SIG-M5 treated with dmso at 0.1 percent for 504 hours (cell line): ENCODE measurements at regions not wholly inside any gene's neighbourhood (a gene's known extent, or its start where the extent isn't known, plus 50 kb on each side); places are given as distances from the start of the nearest gene placed in this dataset.

Source experiments
- DNase-seq: peaks from one replicate; lab custom pipeline; 2025; ENCODE audit not compliant: unreplicated experiment; lab: John Stamatoyannopoulos, UW

DNA sequence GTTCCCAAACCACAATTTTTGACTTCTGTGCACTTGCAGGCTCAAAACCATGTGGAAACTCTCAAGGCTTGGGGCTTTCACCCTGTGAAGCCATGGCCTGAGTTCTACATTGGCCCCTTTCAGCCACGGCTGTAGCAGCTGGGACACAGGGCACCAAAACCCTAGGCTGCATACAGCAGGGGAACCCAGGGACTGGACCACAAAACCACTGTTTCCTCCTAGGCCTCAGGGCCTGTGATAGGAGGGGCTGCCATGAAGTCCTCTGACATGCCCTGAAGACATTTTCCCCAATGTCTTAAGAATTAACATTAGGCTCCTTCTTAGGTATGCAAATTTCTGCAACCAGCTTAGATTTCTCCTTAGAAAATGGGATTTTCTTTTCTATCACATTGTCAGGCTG lies 312.1 kb upstream of the TUSC1 start:
- no peak for DNase-seq

- no peak for DNase-seq
These were observed 297.4 kb upstream of the TUSC1 start for GRCh38 chr9:25975667-25976066.

DNA sequence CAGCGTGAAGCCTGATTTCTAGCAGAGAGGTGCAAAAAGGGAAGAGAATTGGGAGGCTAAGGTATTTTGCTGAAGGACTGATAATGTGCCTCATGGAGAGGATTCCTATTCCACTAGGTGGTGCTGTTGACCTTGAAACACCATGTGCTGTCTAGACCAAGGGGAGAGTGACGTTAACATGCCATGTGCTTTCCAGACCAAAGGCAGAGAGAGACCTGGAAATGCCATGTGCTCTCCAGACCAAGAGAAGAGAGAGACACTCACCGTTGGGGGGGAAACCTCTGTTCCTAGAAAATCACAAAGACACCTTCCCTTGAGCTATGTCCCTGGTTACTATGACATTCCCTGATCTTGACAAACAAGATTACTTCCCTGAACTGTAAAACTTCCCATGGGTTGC lies 286.0 kb upstream of the TUSC1 start:
- DNase-seq, result peak; percentile 28

DNA sequence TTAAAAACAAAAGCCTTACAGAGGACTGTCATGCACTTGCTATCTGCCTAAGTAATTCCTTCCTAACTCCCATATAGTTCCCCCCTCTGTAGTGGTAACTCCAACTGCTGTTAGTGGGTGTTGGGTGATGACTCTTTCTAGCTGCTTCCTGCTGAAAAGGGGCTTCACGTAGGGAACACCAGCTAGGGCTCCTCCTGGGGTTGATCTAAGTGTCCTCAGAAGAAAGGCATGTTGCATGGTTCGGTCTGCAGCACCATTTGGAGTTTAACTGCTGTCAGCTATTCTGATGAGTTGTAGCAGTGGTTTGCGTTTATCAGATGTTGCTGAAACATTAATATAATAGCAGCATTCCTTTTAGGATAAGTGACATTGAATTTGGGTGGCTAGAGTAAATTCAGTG lies 281.9 kb upstream of the TUSC1 start:
- DNase-seq, result no peak

DNA sequence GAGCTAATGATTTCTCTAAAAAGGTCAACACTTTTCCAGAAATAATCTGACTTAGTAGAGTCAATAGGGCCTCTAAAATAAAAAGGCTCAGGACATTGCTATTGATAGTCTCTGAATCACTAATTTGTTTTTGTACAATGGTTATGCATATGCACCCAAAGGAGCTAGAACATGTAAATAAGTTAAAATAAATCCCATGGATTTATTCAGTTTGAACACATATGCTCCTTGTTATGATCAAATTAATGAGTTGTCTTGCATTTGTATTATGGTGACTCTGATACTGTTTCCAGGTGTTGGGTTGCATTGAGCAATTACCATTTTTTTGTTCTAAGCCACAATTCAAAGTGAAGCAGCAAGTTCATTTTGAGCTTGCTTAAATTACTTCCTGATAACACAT lies 276.0 kb upstream of the TUSC1 start:
- no peak for DNase-seq

DNA sequence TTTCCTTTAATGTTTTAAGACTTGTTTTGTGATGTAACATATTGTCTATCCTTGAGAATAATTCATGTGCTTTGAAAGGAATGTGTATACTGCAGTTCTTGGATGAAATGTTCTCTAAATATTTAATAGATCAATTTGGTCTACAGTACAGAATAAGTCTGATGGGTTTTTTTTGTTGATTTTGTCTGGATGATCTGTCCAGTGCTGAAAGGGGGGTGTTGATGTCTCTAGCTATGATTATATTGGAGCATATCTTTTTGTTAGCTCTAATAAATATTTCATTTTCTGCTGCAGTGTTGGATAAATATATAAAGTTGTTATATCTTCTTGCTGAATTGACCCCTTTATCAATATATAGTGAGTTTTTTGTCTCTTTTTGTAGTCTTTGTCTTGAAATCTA lies 269.9 kb upstream of the TUSC1 start:
- DNase-seq, result no peak

GRCh38 chr9:25939126-25939525 lies 260.9 kb upstream of the TUSC1 start:
- DNase-seq, result no peak

DNA sequence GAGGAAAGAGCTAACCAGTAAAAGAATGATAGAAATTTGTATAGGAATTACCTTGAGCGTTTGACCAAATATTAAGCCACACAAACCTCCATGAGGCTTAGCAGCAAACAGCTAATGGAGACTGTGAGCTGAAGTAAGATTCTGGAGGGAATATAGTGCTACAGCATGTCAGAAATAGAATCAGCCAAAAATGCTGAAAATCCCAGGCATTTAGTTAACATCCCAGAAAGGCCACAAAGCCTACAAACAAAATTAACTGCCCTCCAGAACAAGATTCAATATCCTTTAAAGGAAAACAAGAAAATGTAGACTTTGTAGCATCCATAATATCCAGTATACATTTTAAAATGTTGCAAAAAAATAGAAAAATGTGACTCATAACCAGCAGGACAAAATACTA lies 257.8 kb upstream of the TUSC1 start:
- DNase-seq, result no peak

GRCh38 chr9:25935188-25935587 lies 256.9 kb upstream of the TUSC1 start:
- DNase-seq, result no peak

DNA sequence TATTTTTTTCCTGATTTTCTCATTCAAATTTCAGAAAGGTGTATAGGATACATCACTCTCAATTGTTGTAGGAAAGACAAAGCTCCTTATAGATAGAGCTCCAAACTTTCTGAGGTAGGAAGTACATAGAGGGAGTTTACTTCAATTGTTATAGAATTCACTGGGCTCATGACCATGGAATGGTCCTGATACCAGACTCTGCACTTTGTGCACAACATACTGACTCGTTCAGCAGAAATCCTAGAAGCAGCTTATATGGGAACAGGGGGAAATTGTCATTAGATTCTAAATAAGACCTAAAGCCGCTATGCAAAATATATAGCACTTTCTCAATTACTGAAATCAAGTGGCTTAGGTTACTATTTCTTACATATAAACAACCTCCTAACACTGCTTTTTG lies 240.5 kb upstream of the TUSC1 start:
- no peak for DNase-seq

- DNase-seq, result no peak
These were observed 239.6 kb upstream of the TUSC1 start for GRCh38 chr9:25917731-25918362.

DNA sequence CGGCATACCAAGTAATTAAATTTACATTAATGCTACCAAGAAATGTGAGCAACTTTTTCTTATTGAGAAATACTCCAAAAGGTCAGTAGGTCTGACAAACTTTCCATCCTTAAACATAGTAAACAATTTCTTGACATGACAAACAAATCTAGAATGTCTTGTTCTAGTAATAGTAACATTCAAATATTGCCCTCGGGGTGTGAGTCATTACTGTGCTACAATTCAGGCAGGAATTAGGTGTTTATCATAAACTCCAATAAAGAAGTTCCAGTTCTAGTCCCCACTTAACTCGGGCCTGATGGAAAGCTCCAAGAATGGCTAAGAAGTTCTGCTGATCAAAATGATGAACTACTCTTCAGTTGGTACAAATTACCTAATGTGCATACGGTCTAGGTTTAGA lies 235.6 kb upstream of the TUSC1 start:
- no peak for DNase-seq

DNA sequence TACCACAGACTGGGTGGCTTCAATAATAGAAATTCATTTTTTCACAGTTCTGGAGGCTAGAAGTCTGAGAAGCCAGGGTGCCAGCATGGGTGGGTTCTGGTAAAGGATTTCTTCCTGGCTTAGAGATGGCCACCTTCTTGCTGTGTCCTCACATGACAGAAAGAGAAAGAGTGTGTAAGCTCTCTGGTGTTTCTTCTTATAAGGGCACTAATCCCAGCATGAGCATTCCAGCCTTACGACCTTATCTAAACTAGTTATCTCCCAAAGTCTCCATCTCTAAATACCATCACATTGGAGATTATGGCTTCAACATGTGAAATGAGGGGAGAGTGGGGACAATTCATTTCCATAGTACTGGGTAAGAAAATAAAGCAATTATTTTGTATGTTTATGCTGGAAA lies 226.5 kb upstream of the TUSC1 start:
- no peak for DNase-seq

- DNase-seq, result no peak
These were observed 213.3 kb upstream of the TUSC1 start for GRCh38 chr9:25891527-25891926.

- no peak for DNase-seq
These were observed 211.4 kb upstream of the TUSC1 start for GRCh38 chr9:25889661-25890060.

- no peak for DNase-seq
These were observed 198.0 kb upstream of the TUSC1 start for GRCh38 chr9:25876248-25876647.

DNA sequence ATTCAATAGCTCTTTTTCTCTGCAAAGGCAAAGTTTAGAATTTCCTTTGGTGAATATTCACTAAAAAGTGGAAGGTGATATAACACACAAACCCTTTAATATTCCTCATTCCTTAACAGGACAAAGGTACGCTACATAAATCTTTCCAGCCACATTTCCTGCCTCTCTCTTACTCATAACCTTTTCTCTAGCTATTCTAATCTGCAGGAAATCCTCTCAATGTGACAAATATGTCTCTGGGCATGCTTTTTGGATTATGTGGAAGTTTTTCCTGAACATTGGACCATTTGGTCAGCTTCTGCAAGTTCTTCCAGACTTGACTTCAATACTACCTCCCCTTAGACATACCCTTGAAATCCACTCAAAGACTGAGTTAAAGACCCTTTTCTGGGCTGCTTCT lies 186.3 kb upstream of the TUSC1 start:
- DNase-seq, result no peak

DNA sequence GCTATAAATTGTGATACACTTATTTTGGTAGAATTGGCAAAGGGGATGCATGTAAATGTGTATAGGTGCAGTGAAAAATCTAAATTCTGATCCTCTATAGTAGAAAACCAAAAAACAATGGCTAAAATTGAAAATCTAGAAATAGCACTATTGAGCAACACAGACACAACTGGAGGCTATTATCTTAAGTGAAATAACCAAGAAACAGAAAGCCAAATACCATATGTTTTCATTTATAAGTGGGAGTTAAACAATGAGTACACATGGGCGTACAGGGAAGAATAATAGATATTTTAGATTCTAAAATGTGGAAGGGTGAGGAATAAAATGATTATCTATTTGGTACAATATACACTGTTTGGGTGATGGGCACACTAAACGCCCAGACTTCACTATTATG lies 183.2 kb upstream of the TUSC1 start:
- DNase-seq, result no peak

DNA sequence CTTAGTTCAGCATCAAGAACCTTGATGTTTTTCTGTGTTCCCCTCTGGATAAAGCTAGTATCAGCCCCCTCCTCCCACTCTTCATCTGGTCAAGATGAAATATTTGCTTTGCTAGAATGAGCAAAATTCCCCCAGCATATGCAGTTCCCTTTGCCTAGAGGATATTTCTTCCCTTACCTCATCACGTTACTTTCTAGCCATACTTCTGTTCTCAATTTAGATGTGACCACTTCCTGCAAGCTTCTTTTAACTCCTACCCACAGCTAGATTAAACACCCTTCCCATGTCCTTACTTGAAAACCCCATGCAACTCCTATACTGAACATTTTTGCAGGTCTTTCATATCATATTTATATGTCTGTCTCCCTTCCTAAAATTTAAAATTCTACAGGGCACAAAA lies 178.9 kb upstream of the TUSC1 start:
- no peak for DNase-seq

DNA sequence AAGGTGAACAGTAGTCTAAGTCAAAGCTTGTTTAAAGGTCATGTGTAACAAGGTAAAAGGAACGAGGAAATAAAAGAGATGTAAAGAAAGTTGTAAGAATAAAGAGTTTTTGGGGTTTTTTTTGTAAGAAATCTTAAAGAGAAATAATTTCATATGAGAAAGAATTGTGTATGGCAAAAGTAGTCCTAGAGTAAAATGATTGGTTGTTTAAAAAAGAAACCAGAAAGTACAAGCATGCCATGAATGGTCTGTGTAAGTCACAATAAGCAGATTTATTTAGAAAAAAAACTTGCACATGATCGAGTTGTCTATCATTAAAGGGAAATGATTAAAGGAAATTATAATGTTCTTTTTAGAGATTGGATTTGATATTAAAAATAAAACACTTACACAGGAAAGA lies 172.6 kb upstream of the TUSC1 start:
- DNase-seq, result no peak

DNA sequence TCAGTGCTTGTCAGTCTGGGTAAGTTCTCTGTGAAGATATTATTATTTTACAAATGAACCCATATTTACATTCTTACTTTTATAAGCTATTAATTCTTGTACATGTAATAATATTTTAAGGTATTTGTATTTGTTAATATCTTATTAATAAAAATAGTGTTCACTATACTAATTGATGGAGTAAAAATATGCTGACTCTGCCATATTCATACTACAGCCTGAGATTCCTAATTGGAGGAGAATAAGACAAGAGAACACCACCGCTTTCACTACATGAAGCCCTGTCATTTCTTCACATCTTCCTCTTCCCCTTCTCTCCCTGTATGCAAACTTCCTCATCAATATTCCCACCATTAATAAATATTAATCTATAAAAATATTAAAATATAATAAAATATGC lies 167.6 kb upstream of the TUSC1 start:
- no peak for DNase-seq

DNA sequence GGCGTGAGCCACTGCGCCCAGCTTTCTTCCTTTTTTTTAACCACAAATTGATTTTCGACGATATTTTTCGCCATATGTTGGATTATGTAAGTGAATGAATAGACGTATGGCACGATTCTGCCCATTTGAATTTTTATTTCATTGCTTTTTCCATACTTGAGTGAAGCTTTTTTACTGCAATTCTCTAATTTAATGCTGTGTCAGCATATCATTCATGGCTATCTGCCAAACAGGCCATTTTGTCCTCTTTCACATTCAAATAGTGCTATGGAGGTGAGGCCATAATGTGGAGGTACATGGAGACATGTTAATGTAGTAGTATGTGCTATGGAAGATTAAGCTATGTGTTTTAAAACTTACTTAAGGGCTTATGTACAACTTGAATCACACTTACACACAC lies 152.1 kb upstream of the TUSC1 start:
- no peak for DNase-seq

- no peak for DNase-seq
These were observed 149.4 kb upstream of the TUSC1 start for GRCh38 chr9:25827626-25828025.

GRCh38 chr9:25816439-25816838 lies 138.2 kb upstream of the TUSC1 start:
- DNase-seq, result no peak
